HL-60 (cell line): ENCODE measurements at regions not wholly inside any gene's neighbourhood (a gene's known extent, or its start where the extent isn't known, plus 50 kb on each side); places are given as distances from the start of the nearest gene placed in this dataset.

Experiments used
- DNase-seq, 2 experiments: peaks; one replicate each; pipeline ENCODE4 v3.0.0-alpha.2; 2010 to 2020; ENCODE audit warnings: low read depth in 1 of 2, low spot score in 1 of 2
- H3K27ac ChIP-seq: fragments of 250-450 bp; sonication (Bioruptor Pico); replicated peaks from 2 replicates; pipeline ENCODE4 v1.5.1; 2020; ENCODE audit warnings: mild to moderate bottlenecking, moderate library complexity
- H3K27me3 ChIP-seq: fragments of 250-450 bp; sonication (Bioruptor Pico); 2 replicates; pipeline ENCODE4 v1.5.1; 2021; ENCODE audit warnings: mild to moderate bottlenecking, moderate library complexity; ENCODE audit not compliant: insufficient read depth, poor library complexity, severe bottlenecking
- H3K4me3 ChIP-seq: replicated peaks from 2 replicates; pipeline ENCODE4 v1.5.1; 2011; ENCODE audit warnings: mild to moderate bottlenecking, control low read depth, low read length; ENCODE audit not compliant: insufficient read depth
- CTCF ChIP-seq: IDR thresholded peaks from one replicate; pipeline ENCODE4 v1.5.1; 2011; ENCODE audit warnings: low read length, control low read depth, inconsistent platforms; ENCODE audit not compliant: insufficient read depth
- GABPA ChIP-seq: IDR thresholded peaks from 2 replicates; pipeline ENCODE4 v1.6.1; 2012; ENCODE audit warnings: low read depth
- POLR2AphosphoS5 ChIP-seq: IDR thresholded peaks from 2 replicates; pipeline ENCODE4 v1.6.1; 2012; ENCODE audit warnings: low read depth
- SPI1 ChIP-seq: IDR thresholded peaks from 2 replicates; pipeline ENCODE4 v1.6.1; 2012; ENCODE audit warnings: low read depth, mild to moderate bottlenecking, borderline replicate concordance
- TF ChIP-seq, protein P1 (sequence below): IDR thresholded peaks from 2 replicates; pipeline ENCODE4 v1.6.1; 2012; ENCODE audit warnings: low read depth; ENCODE audit not compliant: insufficient replicate concordance

DNA sequence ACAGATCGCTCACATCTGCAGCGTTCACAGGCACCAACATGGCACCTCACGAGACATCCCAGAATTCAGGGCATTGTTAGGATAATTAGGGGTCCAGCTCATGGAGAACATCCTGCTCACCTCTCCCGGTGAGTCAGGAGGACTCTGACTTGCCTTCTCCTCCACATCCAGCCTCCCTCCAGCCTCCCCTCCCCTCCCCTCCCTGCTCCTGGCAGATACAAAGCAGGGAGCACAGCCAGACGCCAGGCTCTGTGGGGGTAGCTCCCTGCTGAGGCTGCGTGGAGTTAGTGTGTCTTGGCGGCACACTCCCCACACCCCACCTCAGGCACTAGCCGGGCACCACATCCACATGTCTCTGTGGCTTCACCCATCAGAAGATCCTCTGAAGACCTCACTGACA, 320.6 kb downstream of the CXCL12 start:
- Histone ChIP-seq H3K27me3 (no peaks in the 10 kb centered on the region), H3K4me3 (no peak overlapping the region), H3K27ac (no peak overlapping the region)
- no peak for DNase-seq
- no peak for TF ChIP-seq CTCF
- TF ChIP-seq, protein P1, sequence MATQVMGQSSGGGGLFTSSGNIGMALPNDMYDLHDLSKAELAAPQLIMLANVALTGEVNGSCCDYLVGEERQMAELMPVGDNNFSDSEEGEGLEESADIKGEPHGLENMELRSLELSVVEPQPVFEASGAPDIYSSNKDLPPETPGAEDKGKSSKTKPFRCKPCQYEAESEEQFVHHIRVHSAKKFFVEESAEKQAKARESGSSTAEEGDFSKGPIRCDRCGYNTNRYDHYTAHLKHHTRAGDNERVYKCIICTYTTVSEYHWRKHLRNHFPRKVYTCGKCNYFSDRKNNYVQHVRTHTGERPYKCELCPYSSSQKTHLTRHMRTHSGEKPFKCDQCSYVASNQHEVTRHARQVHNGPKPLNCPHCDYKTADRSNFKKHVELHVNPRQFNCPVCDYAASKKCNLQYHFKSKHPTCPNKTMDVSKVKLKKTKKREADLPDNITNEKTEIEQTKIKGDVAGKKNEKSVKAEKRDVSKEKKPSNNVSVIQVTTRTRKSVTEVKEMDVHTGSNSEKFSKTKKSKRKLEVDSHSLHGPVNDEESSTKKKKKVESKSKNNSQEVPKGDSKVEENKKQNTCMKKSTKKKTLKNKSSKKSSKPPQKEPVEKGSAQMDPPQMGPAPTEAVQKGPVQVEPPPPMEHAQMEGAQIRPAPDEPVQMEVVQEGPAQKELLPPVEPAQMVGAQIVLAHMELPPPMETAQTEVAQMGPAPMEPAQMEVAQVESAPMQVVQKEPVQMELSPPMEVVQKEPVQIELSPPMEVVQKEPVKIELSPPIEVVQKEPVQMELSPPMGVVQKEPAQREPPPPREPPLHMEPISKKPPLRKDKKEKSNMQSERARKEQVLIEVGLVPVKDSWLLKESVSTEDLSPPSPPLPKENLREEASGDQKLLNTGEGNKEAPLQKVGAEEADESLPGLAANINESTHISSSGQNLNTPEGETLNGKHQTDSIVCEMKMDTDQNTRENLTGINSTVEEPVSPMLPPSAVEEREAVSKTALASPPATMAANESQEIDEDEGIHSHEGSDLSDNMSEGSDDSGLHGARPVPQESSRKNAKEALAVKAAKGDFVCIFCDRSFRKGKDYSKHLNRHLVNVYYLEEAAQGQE = no peak
- TF ChIP-seq GABPA = no peak
- TF ChIP-seq SPI1 = no peak

DNA sequence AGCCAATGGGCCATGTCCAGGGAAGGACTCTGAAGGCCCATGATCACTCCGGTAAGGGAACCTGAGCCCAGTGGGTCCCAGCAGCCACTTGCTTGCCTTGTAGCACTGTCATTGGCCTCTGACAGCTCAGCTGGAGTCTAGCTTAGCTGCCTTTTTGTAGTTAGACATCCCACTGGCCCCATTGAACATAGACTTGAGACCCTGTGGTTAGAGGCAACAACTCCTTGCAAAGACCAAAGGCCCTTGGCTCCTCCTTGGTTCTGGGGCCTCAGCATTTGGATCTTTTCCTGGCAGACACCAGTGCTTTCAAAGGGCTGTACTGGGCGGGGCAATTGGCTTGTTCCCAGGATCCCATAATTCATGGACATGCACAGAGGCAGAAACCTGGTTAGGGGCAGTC, 321.2 kb downstream of the CXCL12 start:
- H3K27ac ChIP-seq = no peak overlapping the region
- H3K27me3 ChIP-seq = no peaks in the 10 kb centered on the region
- H3K4me3 ChIP-seq = no peak overlapping the region
- TF ChIP-seq GABPA (no peak), SPI1 (no peak), CTCF (no peak), POLR2AphosphoS5 (no peak)
- TF ChIP-seq, protein P1 = no peak
- DNase-seq = no peak

DNA sequence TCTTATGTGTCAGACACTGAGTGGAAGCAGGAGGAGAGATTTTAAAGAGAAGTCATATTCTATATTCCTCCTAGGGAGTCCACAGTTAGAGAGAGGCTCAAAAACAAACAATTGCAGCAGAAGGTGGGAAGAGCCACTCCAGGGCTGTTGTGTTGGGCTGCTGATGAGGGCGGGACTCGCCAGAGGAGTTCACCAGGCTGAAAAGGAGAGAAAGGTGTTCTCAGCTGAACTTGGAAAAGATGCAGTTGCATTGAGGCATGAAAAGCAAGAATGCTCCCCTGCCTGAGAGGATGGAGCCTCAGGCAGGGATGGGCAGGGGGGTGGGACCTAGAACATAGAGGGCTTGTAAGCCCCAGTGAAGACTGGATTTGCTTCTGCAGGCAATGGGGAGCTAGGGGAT, 324.2 kb downstream of the CXCL12 start:
- DNase-seq = no peak
- H3K27me3 ChIP-seq = no peaks in the 10 kb centered on the region
- H3K27ac ChIP-seq = no peak overlapping the region
- no peak overlapping the region for H3K4me3 ChIP-seq
- TF ChIP-seq CTCF = no peak
- TF ChIP-seq SPI1 = no peak
- no peak for TF ChIP-seq POLR2AphosphoS5
- TF ChIP-seq GABPA = no peak
- TF ChIP-seq, protein P1 = no peak
